RWPE2 (cell line): ENCODE measurements at regions not wholly inside any gene's neighbourhood (a gene's known extent, or its start where the extent isn't known, plus 50 kb on each side); places are given as distances from the start of the nearest gene placed in this dataset.
A peak's percentile ranks its signal among the peaks of the same experiment; 100 is the strongest.

ENCODE experiments used
- ATAC-seq: fragments of 200-7000 bp; cut with Tn5 transposase; 3 replicates; pipeline ENCODE4 v1.9.1; 2021; ENCODE audit warnings: low read depth
- DNase-seq: peaks from one replicate; pipeline ENCODE4 v3.0.0-alpha.2; 2020; ENCODE audit warnings: low spot score
- H3K27ac ChIP-seq: fragments of 450-650 bp; 2 replicates; pipeline ENCODE4 v1.5.1; 2017; ENCODE audit warnings: mild to moderate bottlenecking; ENCODE audit not compliant: poor library complexity, severe bottlenecking
- H3K27me3 ChIP-seq: fragments of 250-450 bp; sonication (Bioruptor Pico); 2 replicates; pipeline ENCODE4 v1.5.1; 2021; ENCODE audit warnings: mild to moderate bottlenecking, moderate library complexity; ENCODE audit not compliant: insufficient read depth, poor library complexity, severe bottlenecking
- H3K36me3 ChIP-seq: fragments of 250-450 bp; sonication (Bioruptor Pico); 2 replicates; pipeline ENCODE4 v1.5.1; 2020; ENCODE audit warnings: low read depth, mild to moderate bottlenecking, moderate library complexity
- H3K4me1 ChIP-seq: fragments of 250-450 bp; sonication (Bioruptor Pico); 2 replicates; pipeline ENCODE4 v1.5.1; 2021; ENCODE audit warnings: mild to moderate bottlenecking, moderate library complexity; ENCODE audit not compliant: insufficient read depth, poor library complexity, severe bottlenecking
- H3K4me3 ChIP-seq: fragments of 250-450 bp; sonication (Bioruptor Pico); 2 replicates; pipeline ENCODE4 v1.5.1; 2021; ENCODE audit warnings: mild to moderate bottlenecking, moderate library complexity; ENCODE audit not compliant: severe bottlenecking
- H3K9me3 ChIP-seq: fragments of 250-450 bp; sonication (Bioruptor Pico); 2 replicates; pipeline ENCODE4 v1.5.1; 2021; ENCODE audit warnings: mild to moderate bottlenecking, moderate library complexity; ENCODE audit not compliant: severe bottlenecking
- CTCF ChIP-seq: fragments of 450-650 bp; IDR thresholded peaks from one replicate; pipeline ENCODE4 v1.5.1; 2017; ENCODE audit warnings: mild to moderate bottlenecking, moderate library complexity; ENCODE audit not compliant: poor library complexity, severe bottlenecking

- ATAC-seq (no peak), DNase-seq (no peak)
- no peak for TF ChIP-seq CTCF
- Histone ChIP-seq H3K27me3 (no peaks in the 10 kb centered on the region), H3K4me3 (no peak overlapping the region), H3K27ac (no peak overlapping the region), H3K9me3 (no peaks in the 10 kb centered on the region), H3K36me3 (no peaks in the 10 kb centered on the region), H3K4me1 (peaks cover 6% of the 10 kb centered on the region)
Observed at GRCh38 chr2:217667512-217667911, 335.3 kb downstream of the TNS1 start.

DNA sequence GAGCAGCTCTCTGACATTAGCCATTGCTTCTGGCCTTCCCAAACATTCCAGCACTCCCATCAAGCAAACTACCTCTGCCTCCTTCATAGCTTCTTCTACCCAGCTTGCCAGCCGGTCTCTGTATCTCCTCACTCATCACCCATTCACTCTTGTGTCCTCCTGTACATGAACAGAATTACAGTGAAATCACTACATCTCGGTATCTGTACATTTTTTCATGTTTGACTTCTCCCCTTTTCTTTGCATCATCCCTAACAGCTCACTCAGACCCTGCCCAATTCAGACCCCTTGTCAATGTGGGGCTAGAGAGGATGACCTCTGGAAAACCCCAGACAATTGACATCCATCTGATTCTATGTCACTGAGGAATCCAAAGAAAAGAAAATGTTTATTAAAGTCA is 335.8 kb downstream of the TNS1 start:
- Histone ChIP-seq H3K9me3 (no peaks in the 10 kb centered on the region), H3K4me3 (no peak overlapping the region), H3K27me3 (no peaks in the 10 kb centered on the region), H3K36me3 (no peaks in the 10 kb centered on the region), H3K4me1 (peaks cover 6% of the 10 kb centered on the region), H3K27ac (no peak overlapping the region)
- no peak for TF ChIP-seq CTCF
- ATAC-seq (no peak), DNase-seq (no peak)

DNA sequence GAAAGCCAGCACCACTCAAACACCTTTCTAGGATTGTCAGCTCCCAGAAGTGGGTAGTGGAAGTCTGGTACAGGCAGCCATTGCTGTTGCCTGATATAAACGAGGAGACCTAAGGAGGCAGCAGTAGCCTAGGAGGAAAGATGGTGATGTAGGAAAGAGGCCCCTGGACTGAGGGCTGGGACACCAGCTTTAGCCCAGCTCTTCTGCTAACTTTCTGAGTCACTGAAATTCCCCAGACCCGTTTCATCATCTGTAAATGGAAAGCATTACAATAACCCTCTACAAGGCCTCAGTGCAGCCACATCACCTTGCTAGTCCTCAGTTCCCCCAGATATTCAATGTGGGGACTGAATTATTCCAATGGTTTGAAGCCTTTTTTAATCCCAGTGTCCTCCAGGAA is 336.5 kb downstream of the TNS1 start:
- no peak overlapping the region for H3K4me3 ChIP-seq

GRCh38 chr2:217664761-217665160 is 338.0 kb downstream of the TNS1 start:
- no peak for ATAC-seq
- no peak for TF ChIP-seq CTCF
- no peaks in the 10 kb centered on the region for H3K27me3 ChIP-seq

More for the DNA sequence above, 336.5 kb downstream of the TNS1 start:
- Histone ChIP-seq H3K36me3 (no peaks in the 10 kb centered on the region), H3K27ac (no peak overlapping the region), H3K27me3 (no peaks in the 10 kb centered on the region), H3K4me1 (peaks cover 6% of the 10 kb centered on the region), H3K9me3 (no peaks in the 10 kb centered on the region)
- TF ChIP-seq CTCF = no peak
- ATAC-seq (no peak), DNase-seq (no peak)

GRCh38 chr2:217662984-217663602 is 339.7 kb downstream of the TNS1 start:
- no peak overlapping the region for H3K27ac ChIP-seq
- H3K36me3 ChIP-seq = no peaks in the 10 kb centered on the region
- no peak for TF ChIP-seq CTCF
- ATAC-seq (peak; percentile 62), DNase-seq (no peak)
- H3K27me3 ChIP-seq = no peaks in the 10 kb centered on the region
- H3K4me3 ChIP-seq = no peak overlapping the region
- H3K4me1 ChIP-seq = peaks cover 6% of the 10 kb centered on the region
- H3K9me3 ChIP-seq = no peaks in the 10 kb centered on the region

More at GRCh38 chr2:217664761-217665160, 338.0 kb downstream of the TNS1 start:
- Histone ChIP-seq H3K36me3 (no peaks in the 10 kb centered on the region), H3K9me3 (no peaks in the 10 kb centered on the region), H3K4me1 (peaks cover 6% of the 10 kb centered on the region), H3K27ac (no peak overlapping the region), H3K4me3 (no peak overlapping the region)
- no peak for DNase-seq
